Parathyroid adenoma (tissue), 2 donors: ENCODE measurements at regions not wholly inside any gene's neighbourhood (a gene's known extent, or its start where the extent isn't known, plus 50 kb on each side); places are given as distances from the start of the nearest gene placed in this dataset.

Source experiments
- H2AFZ ChIP-seq: fragments of 300-600 bp; sonication (generic); one replicate; pipeline ENCODE4 v1.7.0; 2017; ENCODE audit warnings: antibody characterized with exemption, mild to moderate bottlenecking
- H3K27ac ChIP-seq: fragments of 300-600 bp; sonication (generic); one replicate; pipeline ENCODE4 v1.7.0; 2017
- H3K27me3 ChIP-seq: fragments of 300-600 bp; sonication (generic); one replicate; pipeline ENCODE4 v1.7.0; 2017; ENCODE audit warnings: low read length; ENCODE audit not compliant: control insufficient read depth, insufficient read depth
- H3K36me3 ChIP-seq: fragments of 300-600 bp; sonication (generic); one replicate; pipeline ENCODE4 v1.7.0; 2017; ENCODE audit warnings: low read length; ENCODE audit not compliant: control insufficient read depth, insufficient read depth
- H3K4me1 ChIP-seq: fragments of 300-600 bp; sonication (generic); one replicate; pipeline ENCODE4 v1.7.0; 2017; ENCODE audit warnings: control low read depth
- H3K4me2 ChIP-seq: fragments of 300-600 bp; sonication (generic); one replicate; pipeline ENCODE4 v1.7.0; 2017; ENCODE audit warnings: low read length
- H3K4me3 ChIP-seq: fragments of 300-600 bp; sonication (generic); one replicate; pipeline ENCODE4 v1.7.0; 2017; ENCODE audit warnings: low read depth, low read length
- H3K79me2 ChIP-seq: fragments of 300-600 bp; sonication (generic); one replicate; pipeline ENCODE4 v1.7.0; 2017; ENCODE audit warnings: control low read depth
- H3K9ac ChIP-seq: fragments of 300-600 bp; sonication (generic); one replicate; pipeline ENCODE4 v1.7.0; 2017; ENCODE audit warnings: mild to moderate bottlenecking
- H3K9me3 ChIP-seq: fragments of 300-600 bp; sonication (generic); one replicate; pipeline ENCODE4 v1.7.0; 2017; ENCODE audit warnings: low read length; ENCODE audit not compliant: control insufficient read depth
- CTCF ChIP-seq: fragments of 300-600 bp; sonication (generic); IDR thresholded peaks from one replicate; pipeline ENCODE4 v1.7.0; 2017; ENCODE audit warnings: antibody characterized with exemption, mild to moderate bottlenecking
- donor health status: primary hyperparathyroidism.

GRCh38 chr7:80063834-80064233 lies 70.8 kb upstream of the GNAI1 start:
- Histone ChIP-seq H3K4me3 (no peak overlapping the region), H3K79me2 (no peaks in the 10 kb centered on the region), H3K9ac (no peak overlapping the region), H3K27me3 (no peaks in the 10 kb centered on the region), H3K4me2 (no peak overlapping the region), H3K27ac (no peak overlapping the region), H2AFZ (no peak overlapping the region), H3K4me1 (no peaks in the 10 kb centered on the region), H3K36me3 (no peaks in the 10 kb centered on the region), H3K9me3 (no peaks in the 10 kb centered on the region)
- no peak for TF ChIP-seq CTCF

- Histone ChIP-seq H3K9me3 (no peaks in the 10 kb centered on the region), H3K4me1 (no peaks in the 10 kb centered on the region), H3K27me3 (no peaks in the 10 kb centered on the region), H3K4me3 (no peak overlapping the region), H3K79me2 (no peaks in the 10 kb centered on the region), H3K36me3 (no peaks in the 10 kb centered on the region), H3K27ac (no peak overlapping the region), H2AFZ (no peak overlapping the region), H3K4me2 (no peak overlapping the region), H3K9ac (no peak overlapping the region)
- TF ChIP-seq CTCF = peak; percentile 47
Measured at GRCh38 chr7:80060218-80060806, 74.3 kb upstream of the GNAI1 start.

GRCh38 chr7:80057488-80057887 lies 77.1 kb upstream of the GNAI1 start:
- H3K4me1 ChIP-seq = no peaks in the 10 kb centered on the region
- no peaks in the 10 kb centered on the region for H3K79me2 ChIP-seq
- no peak overlapping the region for H3K4me2 ChIP-seq
- H3K9ac ChIP-seq = no peak overlapping the region
- H2AFZ ChIP-seq = no peak overlapping the region
- TF ChIP-seq CTCF = no peak
- no peaks in the 10 kb centered on the region for H3K9me3 ChIP-seq
- no peaks in the 10 kb centered on the region for H3K36me3 ChIP-seq
- no peaks in the 10 kb centered on the region for H3K27me3 ChIP-seq
- H3K4me3 ChIP-seq = no peak overlapping the region
- H3K27ac ChIP-seq = no peak overlapping the region

- no peak overlapping the region for H3K9ac ChIP-seq
- H3K9me3 ChIP-seq = no peaks in the 10 kb centered on the region
- no peaks in the 10 kb centered on the region for H3K27me3 ChIP-seq
- no peaks in the 10 kb centered on the region for H3K79me2 ChIP-seq
- no peak for TF ChIP-seq CTCF
- no peak overlapping the region for H3K4me2 ChIP-seq
- no peak overlapping the region for H2AFZ ChIP-seq
- H3K27ac ChIP-seq = no peak overlapping the region
- no peaks in the 10 kb centered on the region for H3K4me1 ChIP-seq
- no peak overlapping the region for H3K4me3 ChIP-seq
- H3K36me3 ChIP-seq = no peaks in the 10 kb centered on the region
Measured at GRCh38 chr7:80054356-80054755, 80.3 kb upstream of the GNAI1 start.

- Histone ChIP-seq H3K36me3 (no peaks in the 10 kb centered on the region), H3K4me2 (no peak overlapping the region), H3K27me3 (no peaks in the 10 kb centered on the region), H3K4me1 (no peaks in the 10 kb centered on the region), H3K9ac (no peak overlapping the region), H3K4me3 (no peak overlapping the region), H3K79me2 (no peaks in the 10 kb centered on the region), H2AFZ (no peak overlapping the region), H3K27ac (no peak overlapping the region), H3K9me3 (no peaks in the 10 kb centered on the region)
- no peak for TF ChIP-seq CTCF
Measured at GRCh38 chr7:80053124-80053523, 81.5 kb upstream of the GNAI1 start.
